ENCODE measurements at regions not wholly inside any gene's neighbourhood (a gene's known extent, or its start where the extent isn't known, plus 50 kb on each side); places are given as distances from the start of the nearest gene placed in this dataset.

- H3K9ac ChIP-seq (ENCODE audit: low read length): no peak overlapping the region
- no peaks in the 10 kb centered on the region for H3K79me2 ChIP-seq (ENCODE audit: low read length)
- H3K4me3 ChIP-seq (ENCODE audit: low read length): no peak overlapping the region
- no peak for TF ChIP-seq EZH2phosphoT487 (IDR thresholded peaks at IDR 0.05; ENCODE audit: low read depth)
- TF ChIP-seq, protein P1, sequence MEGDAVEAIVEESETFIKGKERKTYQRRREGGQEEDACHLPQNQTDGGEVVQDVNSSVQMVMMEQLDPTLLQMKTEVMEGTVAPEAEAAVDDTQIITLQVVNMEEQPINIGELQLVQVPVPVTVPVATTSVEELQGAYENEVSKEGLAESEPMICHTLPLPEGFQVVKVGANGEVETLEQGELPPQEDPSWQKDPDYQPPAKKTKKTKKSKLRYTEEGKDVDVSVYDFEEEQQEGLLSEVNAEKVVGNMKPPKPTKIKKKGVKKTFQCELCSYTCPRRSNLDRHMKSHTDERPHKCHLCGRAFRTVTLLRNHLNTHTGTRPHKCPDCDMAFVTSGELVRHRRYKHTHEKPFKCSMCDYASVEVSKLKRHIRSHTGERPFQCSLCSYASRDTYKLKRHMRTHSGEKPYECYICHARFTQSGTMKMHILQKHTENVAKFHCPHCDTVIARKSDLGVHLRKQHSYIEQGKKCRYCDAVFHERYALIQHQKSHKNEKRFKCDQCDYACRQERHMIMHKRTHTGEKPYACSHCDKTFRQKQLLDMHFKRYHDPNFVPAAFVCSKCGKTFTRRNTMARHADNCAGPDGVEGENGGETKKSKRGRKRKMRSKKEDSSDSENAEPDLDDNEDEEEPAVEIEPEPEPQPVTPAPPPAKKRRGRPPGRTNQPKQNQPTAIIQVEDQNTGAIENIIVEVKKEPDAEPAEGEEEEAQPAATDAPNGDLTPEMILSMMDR (IDR thresholded peaks at IDR 0.05; ENCODE audit: low read depth, low read length): no peak
- no peak overlapping the region for H3K4me2 ChIP-seq (ENCODE audit: low read length)
- H3K9me3 ChIP-seq (ENCODE audit: insufficient read depth, low read length): no peaks in the 10 kb centered on the region
- no peak overlapping the region for H3K27ac ChIP-seq (ENCODE audit: low read length)
- H4K20me1 ChIP-seq (ENCODE audit: insufficient read depth, low read length): no peaks in the 10 kb centered on the region
- H3K4me1 ChIP-seq (ENCODE audit: low read length): no peaks in the 10 kb centered on the region
- no peaks in the 10 kb centered on the region for H3K36me3 ChIP-seq (replicated peaks; ENCODE audit: low read depth, low read length)
- no peaks in the 10 kb centered on the region for H3K27me3 ChIP-seq (ENCODE audit: low read depth, low read length)
- H2AFZ ChIP-seq (ENCODE audit: low read depth, low read length): no peak overlapping the region
Measured at GRCh38 chr12:58767496-58767895, 152.8 kb downstream of the LRIG3 start.

DNA sequence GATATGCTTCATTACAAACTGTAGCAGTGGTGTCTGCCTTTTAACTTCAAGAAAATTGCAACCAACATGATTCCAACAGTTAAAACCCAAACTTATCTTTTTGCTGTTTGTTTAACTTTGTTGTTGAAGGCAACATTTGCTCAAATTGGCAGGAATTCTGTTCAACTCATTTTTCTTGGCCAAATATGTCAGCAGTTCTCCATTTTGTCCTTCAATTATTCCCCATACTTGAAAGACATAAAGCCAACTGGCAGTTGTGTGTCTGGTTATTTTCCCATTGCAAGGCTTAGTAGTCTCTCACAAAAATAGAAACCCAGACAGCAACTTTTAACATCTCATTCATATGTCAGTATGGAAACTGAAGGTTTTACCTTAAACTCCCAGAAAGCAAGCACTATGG lies 146.3 kb downstream of the LRIG3 start:
- no peak for TF ChIP-seq EZH2phosphoT487 (IDR thresholded peaks at IDR 0.05; ENCODE audit: low read depth)
- TF ChIP-seq, protein P1 (IDR thresholded peaks at IDR 0.05; ENCODE audit: low read depth, low read length): no peak
- Histone ChIP-seq H3K4me2 (ENCODE audit: low read length) (no peak overlapping the region), H3K79me2 (ENCODE audit: low read length) (no peaks in the 10 kb centered on the region)

GRCh38 chr12:58774731-58775130 lies 145.6 kb downstream of the LRIG3 start:
- Histone ChIP-seq H4K20me1 (ENCODE audit: insufficient read depth, low read length) (no peaks in the 10 kb centered on the region), H3K4me1 (ENCODE audit: low read length) (no peaks in the 10 kb centered on the region), H3K9me3 (ENCODE audit: insufficient read depth, low read length) (no peaks in the 10 kb centered on the region), H2AFZ (ENCODE audit: low read depth, low read length) (no peak overlapping the region), H3K27ac (ENCODE audit: low read length) (no peak overlapping the region), H3K79me2 (ENCODE audit: low read length) (no peaks in the 10 kb centered on the region), H3K36me3 (replicated peaks; ENCODE audit: low read depth, low read length) (no peaks in the 10 kb centered on the region), H3K4me3 (ENCODE audit: low read length) (no peak overlapping the region), H3K27me3 (ENCODE audit: low read depth, low read length) (no peaks in the 10 kb centered on the region), H3K9ac (ENCODE audit: low read length) (no peak overlapping the region), H3K4me2 (ENCODE audit: low read length) (no peak overlapping the region)
- TF ChIP-seq EZH2phosphoT487 (IDR thresholded peaks at IDR 0.05; ENCODE audit: low read depth): no peak
- TF ChIP-seq, protein P1 (IDR thresholded peaks at IDR 0.05; ENCODE audit: low read depth, low read length): no peak

More for the DNA sequence above, 146.3 kb downstream of the LRIG3 start:
- no peak overlapping the region for H2AFZ ChIP-seq (ENCODE audit: low read depth, low read length)
- H3K9ac ChIP-seq (ENCODE audit: low read length): no peak overlapping the region
- H3K27me3 ChIP-seq (ENCODE audit: low read depth, low read length): no peaks in the 10 kb centered on the region
- no peaks in the 10 kb centered on the region for H3K9me3 ChIP-seq (ENCODE audit: insufficient read depth, low read length)
- no peak overlapping the region for H3K4me3 ChIP-seq (ENCODE audit: low read length)
- no peaks in the 10 kb centered on the region for H4K20me1 ChIP-seq (ENCODE audit: insufficient read depth, low read length)
- H3K27ac ChIP-seq (ENCODE audit: low read length): no peak overlapping the region
- H3K36me3 ChIP-seq (replicated peaks; ENCODE audit: low read depth, low read length): no peaks in the 10 kb centered on the region
- no peaks in the 10 kb centered on the region for H3K4me1 ChIP-seq (ENCODE audit: low read length)

DNA sequence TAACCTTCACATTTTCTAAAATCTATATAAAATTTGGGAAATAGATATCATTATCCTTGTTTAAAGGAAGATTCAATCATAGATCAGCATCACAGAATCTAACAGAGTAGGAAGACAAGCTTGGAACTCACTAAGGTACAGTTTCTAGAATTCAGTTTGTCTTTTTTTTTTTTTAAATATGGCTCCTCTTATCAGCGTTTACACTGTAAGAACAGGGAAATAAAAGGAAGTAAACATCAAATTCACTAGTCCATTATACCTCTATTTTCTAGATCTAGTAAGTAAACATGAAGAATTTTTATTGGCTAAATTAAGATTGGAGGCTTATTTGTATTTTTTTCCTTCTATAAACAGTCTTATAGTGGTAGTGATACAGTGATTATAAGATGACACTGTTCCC lies 144.9 kb downstream of the LRIG3 start:
- Histone ChIP-seq H3K9ac (ENCODE audit: low read length) (no peak overlapping the region), H4K20me1 (ENCODE audit: insufficient read depth, low read length) (no peaks in the 10 kb centered on the region), H3K9me3 (ENCODE audit: insufficient read depth, low read length) (no peaks in the 10 kb centered on the region), H3K27me3 (ENCODE audit: low read depth, low read length) (no peaks in the 10 kb centered on the region), H3K4me2 (ENCODE audit: low read length) (no peak overlapping the region), H3K79me2 (ENCODE audit: low read length) (no peaks in the 10 kb centered on the region), H3K4me3 (ENCODE audit: low read length) (no peak overlapping the region), H3K4me1 (ENCODE audit: low read length) (no peaks in the 10 kb centered on the region), H2AFZ (ENCODE audit: low read depth, low read length) (no peak overlapping the region), H3K27ac (ENCODE audit: low read length) (no peak overlapping the region), H3K36me3 (replicated peaks; ENCODE audit: low read depth, low read length) (no peaks in the 10 kb centered on the region)
- TF ChIP-seq EZH2phosphoT487 (IDR thresholded peaks at IDR 0.05; ENCODE audit: low read depth): no peak
- TF ChIP-seq, protein P1 (IDR thresholded peaks at IDR 0.05; ENCODE audit: low read depth, low read length): no peak
